Fibroblast of mammary gland (primary cell): ENCODE measurements at regions not wholly inside any gene's neighbourhood (a gene's known extent, or its start where the extent isn't known, plus 50 kb on each side); places are given as distances from the start of the nearest gene placed in this dataset.

ENCODE experiments used
- DNase-seq: peaks from one replicate; pipeline ENCODE4 v3.0.0-alpha.2; 2010; ENCODE audit warnings: low read depth
- H3K4me3 ChIP-seq: 2 replicates; pipeline ENCODE4 v1.5.1; 2011; ENCODE audit warnings: low read depth, mild to moderate bottlenecking, low read length, moderate library complexity; ENCODE audit not compliant: control insufficient read depth
- CTCF ChIP-seq: conservative IDR thresholded peaks from 2 replicates; pipeline ENCODE4 v1.5.1; 2011; ENCODE audit warnings: low read depth, low read length, inconsistent platforms; ENCODE audit not compliant: control insufficient read depth, insufficient read depth

- no peak overlapping the region for H3K4me3 ChIP-seq
- TF ChIP-seq CTCF: no peak
- DNase-seq: no peak
Observed at GRCh38 chr6:164528539-164528938, 780.9 kb downstream of the C6orf118 start.

- no peak for TF ChIP-seq CTCF
- no peak for DNase-seq
- H3K4me3 ChIP-seq: no peak overlapping the region
Observed at GRCh38 chr6:164523087-164523654, 786.2 kb downstream of the C6orf118 start.

DNA sequence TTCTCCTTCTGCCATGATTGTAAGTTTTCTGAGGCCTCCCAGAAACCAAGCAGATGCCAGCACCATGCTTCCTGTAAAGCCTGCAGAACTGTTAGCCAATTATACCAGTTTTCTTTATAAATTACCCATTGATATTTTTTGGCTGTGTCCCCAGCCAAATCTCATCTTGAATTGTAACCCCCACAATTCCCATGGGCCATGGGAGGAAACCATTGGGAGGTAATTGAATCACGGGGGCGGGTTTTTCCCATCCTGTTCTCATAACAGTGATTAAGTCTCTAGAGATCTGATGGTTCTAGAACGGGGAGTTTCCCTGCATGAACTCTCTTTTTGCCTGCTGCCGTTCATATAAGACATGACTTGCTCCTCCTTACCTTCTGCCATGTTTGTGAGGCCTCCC, 788.5 kb downstream of the C6orf118 start:
- H3K4me3 ChIP-seq: no peak overlapping the region
- DNase-seq: no peak
- no peak for TF ChIP-seq CTCF

GRCh38 chr6:164507206-164507940, 802.0 kb downstream of the C6orf118 start:
- no peak for TF ChIP-seq CTCF
- DNase-seq: no peak
- no peak overlapping the region for H3K4me3 ChIP-seq

- no peak for DNase-seq
- H3K4me3 ChIP-seq: no peak overlapping the region
- no peak for TF ChIP-seq CTCF
Observed at GRCh38 chr6:164505425-164505824, 804.0 kb downstream of the C6orf118 start.

GRCh38 chr6:164502833-164503232, 806.6 kb downstream of the C6orf118 start:
- DNase-seq: no peak
- no peak for TF ChIP-seq CTCF
- no peak overlapping the region for H3K4me3 ChIP-seq

- H3K4me3 ChIP-seq: no peak overlapping the region
- no peak for TF ChIP-seq CTCF
- DNase-seq: no peak
Observed at GRCh38 chr6:164495882-164496495, 813.4 kb downstream of the C6orf118 start.
